Smooth muscle cell (in vitro differentiated cells): ENCODE measurements at regions not wholly inside any gene's neighbourhood (a gene's known extent, or its start where the extent isn't known, plus 50 kb on each side); places are given as distances from the start of the nearest gene placed in this dataset. TPM values are rescaled to one million over a fixed set of nuclear protein-coding genes. Genes with fewer than 3 reads are reported as not detected.

Source experiments
- DNase-seq: peaks from one replicate; lab custom pipeline; 2025; ENCODE audit not compliant: unreplicated experiment; lab: John Stamatoyannopoulos, UW
- H2AFZ ChIP-seq: fragments of 200-600 bp; sonication (generic); 2 replicates; pipeline ENCODE4 v1.6.0; 2016; ENCODE audit warnings: antibody characterized with exemption, low read depth, mild to moderate bottlenecking
- H3F3A ChIP-seq: fragments of 200-600 bp; sonication (generic); 2 replicates; pipeline ENCODE4 v1.6.0; 2017; ENCODE audit warnings: antibody characterized with exemption, low read depth
- H3K27ac ChIP-seq: fragments of 200-600 bp; sonication (generic); 2 replicates; pipeline ENCODE4 v1.5.1; 2016; ENCODE audit warnings: low read depth, mild to moderate bottlenecking
- H3K27me3 ChIP-seq: fragments of 200-600 bp; sonication (generic); 2 replicates; pipeline ENCODE4 v1.6.1; 2016; ENCODE audit warnings: low read depth, mild to moderate bottlenecking
- H3K36me3 ChIP-seq: fragments of 200-600 bp; sonication (generic); 2 replicates; pipeline ENCODE4 v1.5.1; 2016; ENCODE audit warnings: low read depth
- H3K4me1 ChIP-seq: fragments of 200-600 bp; sonication (generic); 2 replicates; pipeline ENCODE4 v1.5.1; 2016; ENCODE audit warnings: low read depth
- H3K4me2 ChIP-seq: fragments of 200-600 bp; sonication (generic); 2 replicates; pipeline ENCODE4 v1.6.0; 2016; ENCODE audit warnings: mild to moderate bottlenecking
- H3K4me3 ChIP-seq: fragments of 200-600 bp; sonication (generic); 2 replicates; pipeline ENCODE4 v1.5.1; 2016; ENCODE audit warnings: mild to moderate bottlenecking
- H3K79me2 ChIP-seq: fragments of 200-600 bp; sonication (generic); 2 replicates; pipeline ENCODE4 v1.6.0; 2016; ENCODE audit warnings: low read depth, mild to moderate bottlenecking
- H3K9ac ChIP-seq: fragments of 200-600 bp; sonication (generic); 2 replicates; pipeline ENCODE4 v1.6.0; 2016; ENCODE audit warnings: low read depth
- H3K9me3 ChIP-seq: fragments of 200-600 bp; sonication (generic); replicated peaks from 2 replicates; pipeline ENCODE4 v1.5.1; 2016; ENCODE audit warnings: low read depth
- H4K20me1 ChIP-seq: fragments of 200-600 bp; sonication (generic); 2 replicates; pipeline ENCODE4 v1.6.0; 2016; ENCODE audit warnings: low read depth
- WGBS: methylation state at CpG from one replicate; pipeline ENCODE4 v1.1.7; 2016; ENCODE audit warnings: low lambda C conversion rate; 5-methylcytosine and 5-hydroxymethylcytosine counted together
- small RNA-seq: library from RNA; depleted of rRNA; stranded (forward); fragments of <200 nt; gene quantifications from one replicate; pipeline ENCODE3, GENCODE V24; 2014
- TF ChIP-seq, protein P1 (sequence below): fragments of 200-600 bp; sonication (generic); IDR thresholded peaks from 2 replicates; pipeline ENCODE4 v1.5.1; 2017; ENCODE audit warnings: borderline replicate concordance, mild to moderate bottlenecking, antibody characterized with exemption; ENCODE audit not compliant: insufficient read depth, poor library complexity, severe bottlenecking

DNA sequence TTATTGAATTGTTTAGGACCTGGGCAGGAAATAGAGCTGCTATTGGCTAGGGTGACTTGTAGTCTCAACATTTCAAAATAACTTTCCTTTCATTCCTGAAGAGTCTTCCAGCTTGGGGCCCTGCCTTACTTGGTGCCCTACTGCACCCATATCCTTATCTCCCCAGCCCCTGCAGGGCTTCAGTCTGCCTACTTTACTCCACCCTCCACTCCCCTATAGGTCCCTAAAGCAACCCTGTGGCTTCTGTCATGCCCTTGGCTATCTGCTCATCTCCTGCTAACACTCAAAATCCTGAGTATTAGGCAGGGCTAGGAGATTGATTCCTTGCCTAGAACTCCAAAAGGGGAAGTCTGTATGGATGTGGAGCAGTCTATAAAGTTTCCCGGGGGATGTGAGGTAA lies 57.6 kb upstream of the PRKG2 start:
- no peaks in the 10 kb centered on the region for H3K27me3 ChIP-seq
- WGBS = 91% methylated on average over 1 of the region's 1 CpG
- no peak overlapping the region for H3K4me2 ChIP-seq
- H3F3A ChIP-seq = no peaks in the 10 kb centered on the region
- DNase-seq = no peak
- H3K4me1 ChIP-seq = no peaks in the 10 kb centered on the region
- H3K9ac ChIP-seq = no peak overlapping the region
- H4K20me1 ChIP-seq = no peaks in the 10 kb centered on the region
- H3K36me3 ChIP-seq = no peaks in the 10 kb centered on the region
- no peak overlapping the region for H2AFZ ChIP-seq
- H3K27ac ChIP-seq = no peak overlapping the region
- TF ChIP-seq, protein P1, sequence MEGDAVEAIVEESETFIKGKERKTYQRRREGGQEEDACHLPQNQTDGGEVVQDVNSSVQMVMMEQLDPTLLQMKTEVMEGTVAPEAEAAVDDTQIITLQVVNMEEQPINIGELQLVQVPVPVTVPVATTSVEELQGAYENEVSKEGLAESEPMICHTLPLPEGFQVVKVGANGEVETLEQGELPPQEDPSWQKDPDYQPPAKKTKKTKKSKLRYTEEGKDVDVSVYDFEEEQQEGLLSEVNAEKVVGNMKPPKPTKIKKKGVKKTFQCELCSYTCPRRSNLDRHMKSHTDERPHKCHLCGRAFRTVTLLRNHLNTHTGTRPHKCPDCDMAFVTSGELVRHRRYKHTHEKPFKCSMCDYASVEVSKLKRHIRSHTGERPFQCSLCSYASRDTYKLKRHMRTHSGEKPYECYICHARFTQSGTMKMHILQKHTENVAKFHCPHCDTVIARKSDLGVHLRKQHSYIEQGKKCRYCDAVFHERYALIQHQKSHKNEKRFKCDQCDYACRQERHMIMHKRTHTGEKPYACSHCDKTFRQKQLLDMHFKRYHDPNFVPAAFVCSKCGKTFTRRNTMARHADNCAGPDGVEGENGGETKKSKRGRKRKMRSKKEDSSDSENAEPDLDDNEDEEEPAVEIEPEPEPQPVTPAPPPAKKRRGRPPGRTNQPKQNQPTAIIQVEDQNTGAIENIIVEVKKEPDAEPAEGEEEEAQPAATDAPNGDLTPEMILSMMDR = no peak
- peaks cover 11% of the 10 kb centered on the region for H3K9me3 ChIP-seq
- H3K4me3 ChIP-seq = no peak overlapping the region
- no peaks in the 10 kb centered on the region for H3K79me2 ChIP-seq

Small RNAs in the stretch of these regions (small RNA-seq; reads per million reads assigned to genes)
- gene RNU5A-2P = not detected
